MG63 (cell line): ENCODE measurements at regions not wholly inside any gene's neighbourhood (a gene's known extent, or its start where the extent isn't known, plus 50 kb on each side); places are given as distances from the start of the nearest gene placed in this dataset.
"Not testable (repeated sequence)": the region's sequence is repeated elsewhere in the genome, so short reads cannot be mapped to it uniquely, and the experiment has no call there.

Experiments
- DNase-seq: peaks from one replicate; pipeline ENCODE4 v3.0.0-alpha.2; 2020
- H3K27me3 ChIP-seq: fragments of 250-450 bp; sonication (Bioruptor Pico); 2 replicates; pipeline ENCODE4 v1.5.1; 2020; ENCODE audit warnings: mild to moderate bottlenecking, moderate library complexity
- H3K36me3 ChIP-seq: fragments of 250-450 bp; sonication (Bioruptor Pico); 2 replicates; pipeline ENCODE4 v1.5.1; 2020; ENCODE audit warnings: mild to moderate bottlenecking, moderate library complexity
- H3K4me3 ChIP-seq: fragments of 250-450 bp; sonication (Bioruptor Pico); 2 replicates; pipeline ENCODE4 v1.5.1; 2020; ENCODE audit warnings: mild to moderate bottlenecking, moderate library complexity
- H3K9me3 ChIP-seq: fragments of 250-450 bp; sonication (Bioruptor Pico); 2 replicates; pipeline ENCODE4 v1.5.1; 2020; ENCODE audit warnings: mild to moderate bottlenecking, moderate library complexity

- no peaks in the 10 kb centered on the region for H3K27me3 ChIP-seq
- no peaks in the 10 kb centered on the region for H3K36me3 ChIP-seq
- no peak overlapping the region for H3K4me3 ChIP-seq
- no peak for DNase-seq
- H3K9me3 ChIP-seq: no peaks in the 10 kb centered on the region
Measured at GRCh38 chr6:51273228-51273961, 454.7 kb downstream of the TFAP2B start.

- Histone ChIP-seq H3K27me3 (no peaks in the 10 kb centered on the region), H3K4me3 (no peak overlapping the region), H3K36me3 (no peaks in the 10 kb centered on the region), H3K9me3 (no peaks in the 10 kb centered on the region)
- DNase-seq: no peak
Measured at GRCh38 chr6:51277474-51277873, 458.8 kb downstream of the TFAP2B start.

- H3K27me3 ChIP-seq: no peaks in the 10 kb centered on the region
- no peaks in the 10 kb centered on the region for H3K36me3 ChIP-seq
- no peak for DNase-seq
- no peak overlapping the region for H3K4me3 ChIP-seq
- no peaks in the 10 kb centered on the region for H3K9me3 ChIP-seq
Measured at GRCh38 chr6:51282026-51282425, 463.4 kb downstream of the TFAP2B start.

GRCh38 chr6:51283723-51284355 is 465.2 kb downstream of the TFAP2B start:
- Histone ChIP-seq H3K36me3 (no peaks in the 10 kb centered on the region), H3K27me3 (no peaks in the 10 kb centered on the region), H3K4me3 (no peak overlapping the region), H3K9me3 (no peaks in the 10 kb centered on the region)
- DNase-seq: no peak

- Histone ChIP-seq H3K27me3 (no peaks in the 10 kb centered on the region), H3K4me3 (no peak overlapping the region), H3K36me3 (no peaks in the 10 kb centered on the region), H3K9me3 (no peaks in the 10 kb centered on the region)
- DNase-seq: no peak
Measured at GRCh38 chr6:51285876-51286275, 467.2 kb downstream of the TFAP2B start.

GRCh38 chr6:51289041-51289440 is 470.4 kb downstream of the TFAP2B start:
- Histone ChIP-seq H3K36me3 (no peaks in the 10 kb centered on the region), H3K9me3 (no peaks in the 10 kb centered on the region), H3K4me3 (no peak overlapping the region), H3K27me3 (no peaks in the 10 kb centered on the region)
- DNase-seq: no peak

GRCh38 chr6:51292659-51293058 is 474.0 kb downstream of the TFAP2B start:
- Histone ChIP-seq H3K9me3 (no peaks in the 10 kb centered on the region), H3K36me3 (no peaks in the 10 kb centered on the region), H3K4me3 (no peak overlapping the region), H3K27me3 (no peaks in the 10 kb centered on the region)
- DNase-seq: no peak

- no peaks in the 10 kb centered on the region for H3K27me3 ChIP-seq
- DNase-seq: no peak
- no peaks in the 10 kb centered on the region for H3K9me3 ChIP-seq
- no peak overlapping the region for H3K4me3 ChIP-seq
- no peaks in the 10 kb centered on the region for H3K36me3 ChIP-seq
Measured at GRCh38 chr6:51299621-51300380, 481.1 kb downstream of the TFAP2B start.

- no peaks in the 10 kb centered on the region for H3K36me3 ChIP-seq
- no peak overlapping the region for H3K4me3 ChIP-seq
- no peaks in the 10 kb centered on the region for H3K9me3 ChIP-seq
- no peak for DNase-seq
- no peaks in the 10 kb centered on the region for H3K27me3 ChIP-seq
Measured at GRCh38 chr6:51300510-51300909, 481.8 kb downstream of the TFAP2B start.

- no peaks in the 10 kb centered on the region for H3K9me3 ChIP-seq
- no peak overlapping the region for H3K4me3 ChIP-seq
- H3K27me3 ChIP-seq: no peaks in the 10 kb centered on the region
- H3K36me3 ChIP-seq: no peaks in the 10 kb centered on the region
- no peak for DNase-seq
Measured at GRCh38 chr6:51301962-51302361, 483.3 kb downstream of the TFAP2B start.

GRCh38 chr6:51302431-51302830 is 483.8 kb downstream of the TFAP2B start:
- DNase-seq: no peak
- Histone ChIP-seq H3K27me3 (no peaks in the 10 kb centered on the region), H3K36me3 (no peaks in the 10 kb centered on the region), H3K4me3 (no peak overlapping the region), H3K9me3 (no peaks in the 10 kb centered on the region)

GRCh38 chr6:51303338-51303737 is 484.7 kb downstream of the TFAP2B start:
- Histone ChIP-seq H3K36me3 (no peaks in the 10 kb centered on the region), H3K27me3 (no peaks in the 10 kb centered on the region), H3K9me3 (no peaks in the 10 kb centered on the region), H3K4me3 (no peak overlapping the region)
- DNase-seq: no peak

- Histone ChIP-seq H3K9me3 (no peaks in the 10 kb centered on the region), H3K4me3 (no peak overlapping the region), H3K36me3 (no peaks in the 10 kb centered on the region), H3K27me3 (no peaks in the 10 kb centered on the region)
- DNase-seq: no peak
Measured at GRCh38 chr6:51314965-51315364, 496.3 kb downstream of the TFAP2B start.

GRCh38 chr6:51318674-51319073 is 500.0 kb downstream of the TFAP2B start:
- no peak for DNase-seq
- H3K36me3 ChIP-seq: no peaks in the 10 kb centered on the region
- no peaks in the 10 kb centered on the region for H3K27me3 ChIP-seq
- H3K4me3 ChIP-seq: no peak overlapping the region
- H3K9me3 ChIP-seq: no peaks in the 10 kb centered on the region

GRCh38 chr6:51321477-51321876 is 502.8 kb downstream of the TFAP2B start:
- not testable (repeated sequence) for H3K4me3 ChIP-seq, H3K36me3 ChIP-seq, H3K9me3 ChIP-seq, H3K27me3 ChIP-seq, DNase-seq

GRCh38 chr6:51322505-51322904 is 503.8 kb downstream of the TFAP2B start:
- Histone ChIP-seq H3K27me3 (no peaks in the 10 kb centered on the region), H3K4me3 (no peak overlapping the region), H3K36me3 (no peaks in the 10 kb centered on the region), H3K9me3 (no peaks in the 10 kb centered on the region)
- DNase-seq: no peak

GRCh38 chr6:51323056-51323455 is 504.4 kb downstream of the TFAP2B start:
- no peak for DNase-seq
- Histone ChIP-seq H3K4me3 (no peak overlapping the region), H3K36me3 (no peaks in the 10 kb centered on the region), H3K27me3 (no peaks in the 10 kb centered on the region), H3K9me3 (no peaks in the 10 kb centered on the region)

- H3K27me3 ChIP-seq: no peaks in the 10 kb centered on the region
- no peak overlapping the region for H3K4me3 ChIP-seq
- no peaks in the 10 kb centered on the region for H3K9me3 ChIP-seq
- H3K36me3 ChIP-seq: no peaks in the 10 kb centered on the region
- DNase-seq: no peak
Measured at GRCh38 chr6:51330971-51331370, 512.3 kb downstream of the TFAP2B start.
